ENCODE measurements at regions not wholly inside any gene's neighbourhood (a gene's known extent, or its start where the extent isn't known, plus 50 kb on each side); places are given as distances from the start of the nearest gene placed in this dataset.

DNA sequence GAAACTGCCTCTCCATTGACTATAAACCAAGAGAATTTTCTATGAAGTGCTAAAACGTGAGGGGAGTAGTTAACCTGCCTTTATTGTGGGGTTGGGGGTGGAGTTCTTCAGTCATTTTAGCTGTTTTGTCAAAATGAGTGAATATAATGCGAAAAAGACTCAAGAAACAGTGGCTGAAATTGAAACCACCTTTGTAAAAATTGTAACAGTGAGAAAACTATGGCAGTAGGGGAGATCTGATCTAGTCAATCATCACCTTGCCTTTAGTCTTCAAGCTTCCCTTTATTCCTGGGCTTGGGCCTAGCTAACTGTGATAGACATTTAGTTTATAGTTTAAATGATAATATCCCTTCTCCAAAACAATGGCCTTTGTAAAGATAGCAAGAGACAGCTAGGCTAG is 1927.3 kb downstream of the STIM2 start:
- no peak for TF ChIP-seq POLR2AphosphoS5 (IDR thresholded peaks at IDR 0.05; ENCODE audit: low read depth)
- TF ChIP-seq CTCF (IDR thresholded peaks at IDR 0.05; ENCODE audit: insufficient read depth, low read length): no peak

Measured in HL-60 (cell line).